GM21360 (cell line): ENCODE measurements at regions not wholly inside any gene's neighbourhood (a gene's known extent, or its start where the extent isn't known, plus 50 kb on each side); places are given as distances from the start of the nearest gene placed in this dataset.

Source experiments
- ATAC-seq: cut with Tn5 transposase; IDR thresholded peaks from one replicate; pipeline ENCODE4 v1.9.1; 2021; ENCODE audit warnings: mild to moderate bottlenecking, moderate library complexity; ENCODE audit not compliant: unreplicated experiment

DNA sequence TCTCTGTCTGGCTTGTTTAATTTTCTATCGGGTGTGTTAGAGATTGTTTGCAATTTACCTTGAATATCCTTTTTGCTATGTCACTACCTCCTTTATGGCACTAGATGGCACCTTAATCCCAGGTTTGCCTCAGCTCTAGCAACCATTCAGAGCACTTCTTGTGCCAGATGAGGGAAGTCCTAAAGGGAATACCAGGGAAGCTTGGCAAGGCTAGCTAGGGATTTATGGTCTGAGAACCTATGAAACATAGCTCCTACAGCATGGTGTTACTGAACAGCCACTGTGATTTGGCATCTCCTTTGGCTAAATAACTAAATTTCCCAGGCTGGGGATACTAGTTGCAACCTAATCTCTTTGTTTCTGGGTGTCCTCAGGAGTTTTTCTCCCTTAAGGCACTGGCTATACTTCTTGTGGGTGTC is 69.0 kb upstream of the VOPP1 start:
- peak; percentile 80 for ATAC-seq

DNA sequence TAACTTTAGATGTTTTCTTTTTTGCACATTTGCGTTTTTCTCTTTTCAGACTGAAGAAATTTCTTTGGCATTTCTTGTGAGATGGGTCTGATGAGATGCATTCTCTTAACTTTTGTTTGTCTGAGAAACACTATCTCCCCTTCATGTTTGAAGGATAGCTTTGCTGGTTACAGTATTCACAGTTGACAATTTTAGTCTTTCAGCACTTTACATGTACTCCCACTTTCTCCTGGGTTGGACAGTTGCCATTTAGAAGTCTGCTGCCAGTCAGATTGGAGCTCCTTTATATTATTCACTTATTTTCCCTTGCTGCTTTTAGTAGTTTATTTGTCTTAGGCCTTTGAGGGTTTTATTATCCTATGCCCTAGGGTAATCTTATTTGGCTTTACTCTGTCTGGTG is 67.3 kb upstream of the VOPP1 start:
- ATAC-seq = no peak

DNA sequence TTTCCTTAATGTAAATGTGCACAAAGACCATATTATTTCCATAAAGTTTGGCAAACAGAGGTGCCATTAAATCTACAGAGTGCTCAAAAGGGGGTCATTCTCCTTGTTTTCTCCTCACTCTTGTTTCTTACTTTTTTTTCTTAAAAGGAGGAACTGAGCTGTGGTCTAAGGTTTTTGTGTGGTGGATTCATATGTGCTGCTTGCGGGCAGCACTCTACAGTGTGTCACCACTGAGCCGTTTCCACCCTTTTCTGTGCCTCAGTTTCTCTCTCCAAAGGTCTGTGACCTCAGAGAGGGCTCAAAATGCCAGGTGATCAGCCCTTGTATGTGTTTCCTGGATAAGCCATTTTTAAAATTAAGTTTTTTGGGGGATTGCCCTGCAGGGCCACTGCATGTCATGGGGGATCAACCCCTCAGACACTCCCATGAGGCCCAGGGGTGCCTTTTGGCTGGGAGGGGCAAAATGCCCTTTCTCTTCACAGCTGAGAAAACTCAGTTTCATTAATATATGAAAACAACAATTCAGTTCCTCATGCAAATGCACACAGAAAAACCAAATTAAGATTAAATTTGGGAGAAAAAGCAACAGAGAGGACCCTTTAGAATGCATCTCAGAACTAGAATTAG is 56.9 kb upstream of the VOPP1 start:
- no peak for ATAC-seq

DNA sequence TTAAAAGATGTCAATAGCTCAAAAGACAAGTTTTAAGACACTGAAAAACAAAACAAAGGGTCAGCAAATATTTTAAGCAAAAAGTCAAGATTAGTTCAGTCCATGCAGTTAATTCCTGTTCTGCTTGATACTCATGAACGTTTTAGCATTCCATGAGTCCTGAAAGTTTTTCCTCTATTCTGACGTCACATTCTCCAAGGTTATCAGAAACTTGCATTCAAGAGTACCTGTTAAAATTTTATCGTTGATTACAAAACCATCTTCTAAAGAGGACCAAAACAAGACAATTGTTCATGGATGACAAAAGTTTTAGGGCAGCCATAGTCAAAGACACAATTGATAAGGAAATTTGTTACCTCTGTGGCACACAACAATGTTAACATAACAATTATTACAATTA is 52.5 kb upstream of the VOPP1 start:
- ATAC-seq = no peak

DNA sequence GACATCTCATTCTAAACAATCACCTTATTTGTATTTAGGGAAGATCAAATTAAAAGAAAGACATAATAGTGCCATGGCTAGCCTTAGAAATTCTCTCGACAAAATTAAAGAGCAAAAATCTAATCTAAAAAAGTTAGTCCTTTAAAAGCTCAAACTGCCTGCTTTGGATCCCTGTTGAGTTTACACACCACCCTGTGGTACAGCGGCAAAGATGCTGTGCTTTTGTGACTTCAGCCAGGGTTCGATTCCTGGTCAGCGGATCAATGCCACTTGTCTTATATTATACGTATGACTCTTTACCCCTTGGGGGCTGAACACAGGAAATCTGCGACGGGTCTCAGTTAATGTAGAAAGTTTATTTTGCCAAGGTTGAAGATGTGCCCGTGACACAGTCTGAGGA is 51.3 kb upstream of the VOPP1 start:
- ATAC-seq = no peak

DNA sequence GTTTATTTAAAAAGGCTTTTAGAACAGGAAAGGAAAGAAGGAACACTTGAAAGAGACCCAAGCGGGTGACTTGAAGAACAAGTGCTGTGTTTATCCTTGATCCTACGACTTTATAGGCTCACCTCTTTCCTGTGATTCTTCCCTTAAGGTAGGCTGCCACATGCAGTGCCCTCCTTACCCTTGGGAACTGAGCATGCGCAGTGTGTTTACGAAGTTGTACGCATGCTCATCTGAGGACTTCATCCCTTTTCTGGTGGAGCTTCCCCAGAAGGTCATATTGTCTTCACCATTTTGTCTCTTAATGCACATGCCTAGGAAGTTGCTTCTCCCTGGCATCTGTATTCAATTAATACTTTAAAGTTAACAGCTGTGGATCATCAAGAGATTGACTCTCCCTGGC is 49.9 kb upstream of the VOPP1 start:
- no peak for ATAC-seq
